ENCODE measurements at regions not wholly inside any gene's neighbourhood (a gene's known extent, or its start where the extent isn't known, plus 50 kb on each side); places are given as distances from the start of the nearest gene placed in this dataset.

DNA sequence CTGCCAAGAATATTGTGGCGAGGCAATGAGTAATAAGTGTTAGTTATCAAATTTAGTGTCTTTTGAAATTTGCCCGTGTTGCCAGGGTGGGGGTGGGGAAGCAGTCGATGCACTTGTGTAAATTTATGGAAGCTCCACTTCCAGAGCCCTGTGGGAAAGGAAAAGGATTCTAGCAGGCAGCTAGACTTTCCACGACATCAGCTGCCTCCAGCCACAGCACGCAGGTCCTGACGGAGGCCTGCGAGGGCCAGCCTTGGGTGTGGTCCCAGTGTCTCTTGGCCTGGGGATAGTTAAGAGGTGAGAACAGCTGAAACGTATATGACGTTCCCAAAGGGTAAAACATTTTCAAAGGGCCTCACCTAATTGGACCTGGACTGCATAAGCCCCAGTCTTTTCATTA, 433.0 kb downstream of the TSHZ3 start:
- Histone ChIP-seq H3K36me3 (ENCODE audit: insufficient read depth) (no peaks in the 10 kb centered on the region), H3K27ac (ENCODE audit: low read depth) (no peak overlapping the region), H3K4me1 (ENCODE audit: insufficient read depth) (no peaks in the 10 kb centered on the region), H3K4me3 (ENCODE audit: low read depth, low read length) (no peak overlapping the region)
- WGBS, result 58% methylated on average over 9 of the region's 9 CpGs
- DNase-seq (ENCODE audit: extremely low spot score), result no peak

- no peak for DNase-seq (ENCODE audit: extremely low spot score)
- Histone ChIP-seq H3K4me3 (ENCODE audit: low read depth, low read length) (no peak overlapping the region), H3K36me3 (ENCODE audit: insufficient read depth) (no peaks in the 10 kb centered on the region), H3K4me1 (ENCODE audit: insufficient read depth) (no peaks in the 10 kb centered on the region), H3K27ac (ENCODE audit: low read depth) (no peak overlapping the region)
- 74% methylated on average over 3 of the region's 3 CpGs for WGBS
Measured at GRCh38 chr19:30911491-30911890, 437.7 kb downstream of the TSHZ3 start.

GRCh38 chr19:30910485-30911240, 438.6 kb downstream of the TSHZ3 start:
- H3K4me3 ChIP-seq (ENCODE audit: low read depth, low read length), result no peak overlapping the region
- H3K36me3 ChIP-seq (ENCODE audit: insufficient read depth), result no peaks in the 10 kb centered on the region
- WGBS, result 70% methylated on average over 16 of the region's 16 CpGs
- no peak for DNase-seq (ENCODE audit: extremely low spot score)
- H3K4me1 ChIP-seq (ENCODE audit: insufficient read depth), result no peaks in the 10 kb centered on the region
- H3K27ac ChIP-seq (ENCODE audit: low read depth), result no peak overlapping the region

- 90% methylated on average over 4 of the region's 4 CpGs for WGBS
- H3K4me1 ChIP-seq (ENCODE audit: insufficient read depth), result no peaks in the 10 kb centered on the region
- no peak overlapping the region for H3K4me3 ChIP-seq (ENCODE audit: low read depth, low read length)
- no peak for DNase-seq (ENCODE audit: extremely low spot score)
- no peak overlapping the region for H3K27ac ChIP-seq (ENCODE audit: low read depth)
- H3K36me3 ChIP-seq (ENCODE audit: insufficient read depth), result no peaks in the 10 kb centered on the region
Measured at GRCh38 chr19:30909216-30909615, 440.0 kb downstream of the TSHZ3 start.

DNA sequence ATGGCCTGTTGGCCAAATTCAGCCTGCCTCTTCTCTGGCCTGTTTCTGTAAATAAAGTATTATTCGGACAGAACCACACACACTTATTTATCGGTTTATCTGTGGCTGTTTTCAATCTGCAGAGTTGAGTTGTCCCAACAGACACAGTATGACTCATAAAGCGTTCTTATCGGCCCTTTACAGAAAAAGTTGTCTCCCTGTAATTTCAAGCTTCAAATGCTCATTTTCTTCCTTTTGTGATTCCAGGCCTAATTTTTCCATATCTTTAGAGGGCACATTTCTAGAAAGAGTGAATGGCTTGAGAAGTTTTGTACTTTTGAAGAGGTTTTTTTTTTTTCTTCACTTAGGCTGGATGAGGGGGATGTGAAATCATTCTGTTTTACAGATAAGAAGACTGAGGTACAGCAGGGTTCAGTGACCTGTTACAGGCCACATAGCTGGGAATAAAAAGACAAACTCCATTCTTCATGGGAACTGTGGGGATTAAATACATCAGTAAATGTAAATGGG, 440.9 kb downstream of the TSHZ3 start:
- DNase-seq (ENCODE audit: extremely low spot score), result no peak
- whole genome bisulfite sequencing, result 51% methylated on average over 4 of the region's 4 CpGs
- H3K36me3 ChIP-seq (ENCODE audit: insufficient read depth), result no peaks in the 10 kb centered on the region
- no peak overlapping the region for H3K4me3 ChIP-seq (ENCODE audit: low read depth, low read length)
- no peak overlapping the region for H3K27ac ChIP-seq (ENCODE audit: low read depth)
- H3K4me1 ChIP-seq (ENCODE audit: insufficient read depth), result no peaks in the 10 kb centered on the region

- Histone ChIP-seq H3K27ac (ENCODE audit: low read depth) (no peak overlapping the region), H3K4me1 (ENCODE audit: insufficient read depth) (no peaks in the 10 kb centered on the region), H3K4me3 (ENCODE audit: low read depth, low read length) (no peak overlapping the region), H3K36me3 (ENCODE audit: insufficient read depth) (no peaks in the 10 kb centered on the region)
- WGBS, result 94% methylated on average over 8 of the region's 8 CpGs
- no peak for DNase-seq (ENCODE audit: extremely low spot score)
Measured at GRCh38 chr19:30906871-30907270, 442.4 kb downstream of the TSHZ3 start.

DNA sequence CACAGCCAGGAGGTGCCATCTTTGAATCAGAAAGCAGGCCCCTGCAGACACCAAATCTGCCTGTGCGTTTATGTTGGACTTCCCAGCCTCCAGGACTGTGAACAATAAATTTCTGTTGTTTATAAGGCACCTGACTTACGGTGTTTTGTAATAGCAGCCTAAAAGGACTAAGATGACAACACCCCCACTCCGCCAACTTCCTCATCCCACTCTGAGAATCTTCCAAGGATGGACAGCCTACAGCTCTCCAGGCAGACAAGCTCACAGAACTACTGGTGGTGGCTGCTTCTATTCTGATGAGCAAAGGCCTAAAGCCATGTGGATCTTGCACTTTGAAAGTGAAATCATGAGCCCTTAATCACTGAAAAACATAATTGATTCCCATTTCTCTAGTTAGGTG, 449.2 kb downstream of the TSHZ3 start:
- Histone ChIP-seq H3K36me3 (ENCODE audit: insufficient read depth) (no peaks in the 10 kb centered on the region), H3K27ac (ENCODE audit: low read depth) (no peak overlapping the region), H3K4me1 (ENCODE audit: insufficient read depth) (no peaks in the 10 kb centered on the region), H3K4me3 (ENCODE audit: low read depth, low read length) (no peak overlapping the region)
- 93% methylated on average over 3 of the region's 3 CpGs for WGBS
- DNase-seq (ENCODE audit: extremely low spot score), result no peak

DNA sequence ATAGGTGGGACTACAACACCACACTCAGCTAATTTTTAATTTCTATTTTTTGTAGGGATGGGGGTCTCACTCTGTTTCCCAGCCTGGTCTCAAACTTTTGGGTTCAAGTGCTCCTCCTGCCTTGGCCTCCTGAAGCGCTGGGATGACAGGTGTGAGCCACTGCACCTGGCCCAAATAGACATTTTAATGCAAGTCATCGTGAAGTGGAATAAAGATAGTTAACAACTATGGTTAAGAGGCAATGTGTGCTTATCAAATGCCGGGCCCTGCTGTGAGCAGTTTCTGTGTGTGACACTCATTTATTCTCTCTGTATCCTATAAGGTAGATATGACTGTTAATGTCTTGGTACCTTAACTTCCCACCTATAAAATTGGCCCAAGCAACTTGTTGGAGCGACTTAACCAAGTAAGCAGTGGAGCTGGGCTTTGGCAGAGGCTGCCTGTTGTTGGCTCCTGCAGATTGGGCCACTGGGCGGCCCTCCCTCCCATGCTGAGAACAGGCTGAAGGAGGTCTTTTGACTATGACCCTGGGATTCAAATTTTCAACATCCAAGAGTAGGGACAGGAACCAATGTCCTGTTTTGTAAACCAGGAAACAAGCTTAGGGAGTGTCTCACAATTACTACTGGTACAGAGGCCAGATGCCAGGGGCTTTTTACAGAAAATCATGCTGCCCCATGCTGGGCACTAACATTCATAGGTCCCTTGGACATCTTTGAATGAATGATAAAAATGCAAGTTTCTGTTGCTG, 450.7 kb downstream of the TSHZ3 start:
- no peak for DNase-seq (ENCODE audit: extremely low spot score)
- no peak overlapping the region for H3K27ac ChIP-seq (ENCODE audit: low read depth)
- no peaks in the 10 kb centered on the region for H3K36me3 ChIP-seq (ENCODE audit: insufficient read depth)
- no peak overlapping the region for H3K4me3 ChIP-seq (ENCODE audit: low read depth, low read length)
- no peaks in the 10 kb centered on the region for H3K4me1 ChIP-seq (ENCODE audit: insufficient read depth)
- WGBS, result 87% methylated on average over 5 of the region's 5 CpGs

GRCh38 chr19:30897553-30897952, 451.7 kb downstream of the TSHZ3 start:
- Histone ChIP-seq H3K4me1 (ENCODE audit: insufficient read depth) (no peaks in the 10 kb centered on the region), H3K4me3 (ENCODE audit: low read depth, low read length) (no peak overlapping the region), H3K27ac (ENCODE audit: low read depth) (no peak overlapping the region), H3K36me3 (ENCODE audit: insufficient read depth) (no peaks in the 10 kb centered on the region)
- 95% methylated on average over 7 of the region's 7 CpGs for WGBS
- DNase-seq (ENCODE audit: extremely low spot score), result no peak

- Histone ChIP-seq H3K36me3 (ENCODE audit: insufficient read depth) (no peaks in the 10 kb centered on the region), H3K27ac (ENCODE audit: low read depth) (no peak overlapping the region), H3K4me1 (ENCODE audit: insufficient read depth) (no peaks in the 10 kb centered on the region), H3K4me3 (ENCODE audit: low read depth, low read length) (no peak overlapping the region)
- DNase-seq (ENCODE audit: extremely low spot score), result no peak
- 95% methylated on average over 3 of the region's 3 CpGs for WGBS
Measured at GRCh38 chr19:30897034-30897433, 452.2 kb downstream of the TSHZ3 start.

GRCh38 chr19:30896554-30896953, 452.7 kb downstream of the TSHZ3 start:
- Histone ChIP-seq H3K36me3 (ENCODE audit: insufficient read depth) (no peaks in the 10 kb centered on the region), H3K4me3 (ENCODE audit: low read depth, low read length) (no peak overlapping the region), H3K4me1 (ENCODE audit: insufficient read depth) (no peaks in the 10 kb centered on the region), H3K27ac (ENCODE audit: low read depth) (no peak overlapping the region)
- DNase-seq (ENCODE audit: extremely low spot score), result no peak
- 43% methylated on average over 1 of the region's 1 CpG for WGBS

- DNase-seq (ENCODE audit: extremely low spot score), result no peak
- WGBS, result 92% methylated on average over 3 of the region's 3 CpGs
- no peak overlapping the region for H3K27ac ChIP-seq (ENCODE audit: low read depth)
- H3K4me1 ChIP-seq (ENCODE audit: insufficient read depth), result no peaks in the 10 kb centered on the region
- H3K36me3 ChIP-seq (ENCODE audit: insufficient read depth), result no peaks in the 10 kb centered on the region
- H3K4me3 ChIP-seq (ENCODE audit: low read depth, low read length), result no peak overlapping the region
Measured at GRCh38 chr19:30895946-30896345, 453.3 kb downstream of the TSHZ3 start.

GRCh38 chr19:30891051-30891450, 458.2 kb downstream of the TSHZ3 start:
- no peak for DNase-seq (ENCODE audit: extremely low spot score)
- Histone ChIP-seq H3K4me3 (ENCODE audit: low read depth, low read length) (no peak overlapping the region), H3K27ac (ENCODE audit: low read depth) (no peak overlapping the region), H3K36me3 (ENCODE audit: insufficient read depth) (no peaks in the 10 kb centered on the region), H3K4me1 (ENCODE audit: insufficient read depth) (no peaks in the 10 kb centered on the region)
- WGBS, result 93% methylated on average over 4 of the region's 4 CpGs

DNA sequence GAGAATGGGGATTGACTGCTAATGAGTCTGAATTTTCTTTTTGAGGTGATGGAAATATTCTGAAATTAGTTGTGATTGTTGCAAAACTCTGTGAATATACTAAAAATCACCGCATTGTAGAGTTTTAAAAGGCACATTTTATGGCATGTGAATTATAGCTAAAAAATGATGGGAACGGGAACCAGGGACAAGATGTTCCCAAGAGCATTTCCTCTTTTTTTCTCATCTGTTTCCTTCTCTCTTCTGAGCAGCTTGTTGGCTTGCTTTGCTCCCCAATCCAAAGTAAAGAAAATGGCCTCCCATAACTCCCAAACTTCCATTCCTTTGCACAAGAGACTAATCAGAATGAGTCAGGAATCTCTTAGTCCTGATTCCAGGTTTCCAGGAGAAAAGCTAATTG, 459.2 kb downstream of the TSHZ3 start:
- H3K4me3 ChIP-seq (ENCODE audit: low read depth, low read length), result no peak overlapping the region
- 74% methylated on average over 2 of the region's 2 CpGs for whole genome bisulfite sequencing
- no peak for DNase-seq (ENCODE audit: extremely low spot score)
- H3K36me3 ChIP-seq (ENCODE audit: insufficient read depth), result no peaks in the 10 kb centered on the region
- no peaks in the 10 kb centered on the region for H3K4me1 ChIP-seq (ENCODE audit: insufficient read depth)
- no peak overlapping the region for H3K27ac ChIP-seq (ENCODE audit: low read depth)

Measured in urinary bladder (tissue), 3 donors.